ENCODE measurements at regions not wholly inside any gene's neighbourhood (a gene's known extent, or its start where the extent isn't known, plus 50 kb on each side); places are given as distances from the start of the nearest gene placed in this dataset.
"Not testable (repeated sequence)": the region's sequence is repeated elsewhere in the genome, so short reads cannot be mapped to it uniquely, and the experiment has no call there.

- no peak for DNase-seq
Observed at GRCh38 chr1:4175566-4176405, 275.7 kb upstream of the C1orf174 start.

DNA sequence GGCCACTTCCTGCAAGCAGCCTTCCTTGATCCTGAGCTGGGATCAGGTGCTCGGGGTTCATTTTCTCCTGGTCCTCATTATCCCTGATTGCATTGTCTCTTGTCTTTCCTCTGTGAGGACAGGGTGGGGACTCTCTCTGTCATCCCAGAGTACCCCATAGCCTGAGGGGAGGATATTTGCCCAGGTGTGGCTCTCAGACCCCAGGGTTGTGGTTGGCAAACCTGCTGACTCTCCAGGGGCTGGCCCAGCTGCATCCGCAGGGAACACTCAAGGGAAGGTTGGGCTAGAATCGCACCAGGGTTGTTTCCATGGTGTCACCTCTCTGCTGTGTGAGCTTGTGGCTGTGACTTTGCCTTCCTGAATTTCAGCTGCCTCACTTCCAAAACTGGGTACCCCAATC is 276.8 kb upstream of the C1orf174 start:
- DNase-seq = no peak

DNA sequence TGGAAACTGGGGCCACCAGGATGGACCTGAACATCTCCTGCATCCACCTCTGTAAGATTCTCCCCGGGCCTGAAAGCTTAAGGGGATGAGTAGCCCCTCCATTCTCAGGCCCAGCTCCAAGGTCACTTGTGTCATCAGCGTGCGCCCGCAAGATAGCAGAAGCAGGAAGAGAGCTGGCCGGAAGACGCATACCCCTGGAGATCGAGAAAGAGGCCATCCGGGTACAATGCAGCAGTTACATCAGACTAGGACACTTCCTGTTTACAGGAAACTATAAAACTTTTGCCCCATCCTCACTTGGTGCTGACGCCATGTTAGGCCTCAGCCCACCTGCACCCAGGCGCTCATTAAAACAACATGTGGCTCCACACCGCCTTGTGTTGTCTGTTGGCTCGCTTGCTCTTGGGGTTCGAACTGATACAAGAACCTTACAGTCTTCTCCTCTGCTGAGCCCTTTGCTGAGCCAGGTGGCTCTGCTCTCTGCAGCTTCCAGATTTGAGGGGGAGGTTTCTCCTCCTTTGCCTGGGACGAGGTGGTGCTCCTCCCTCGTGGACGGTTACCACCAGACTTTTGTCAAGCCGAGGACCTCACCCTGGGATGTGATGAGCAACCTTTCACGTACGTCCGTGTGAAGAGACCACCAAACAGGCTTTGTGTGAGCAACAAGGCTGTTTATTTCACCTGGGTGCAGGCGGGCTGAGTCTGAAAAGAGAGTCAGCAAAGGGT is 277.5 kb upstream of the C1orf174 start:
- no peak for DNase-seq

GRCh38 chr1:4178501-4179113 is 278.5 kb upstream of the C1orf174 start:
- DNase-seq = no peak

- DNase-seq = no peak
Observed at GRCh38 chr1:4179914-4180735, 280.1 kb upstream of the C1orf174 start.

- DNase-seq = not testable (repeated sequence)
Observed at GRCh38 chr1:4186486-4186885, 286.4 kb upstream of the C1orf174 start.

DNA sequence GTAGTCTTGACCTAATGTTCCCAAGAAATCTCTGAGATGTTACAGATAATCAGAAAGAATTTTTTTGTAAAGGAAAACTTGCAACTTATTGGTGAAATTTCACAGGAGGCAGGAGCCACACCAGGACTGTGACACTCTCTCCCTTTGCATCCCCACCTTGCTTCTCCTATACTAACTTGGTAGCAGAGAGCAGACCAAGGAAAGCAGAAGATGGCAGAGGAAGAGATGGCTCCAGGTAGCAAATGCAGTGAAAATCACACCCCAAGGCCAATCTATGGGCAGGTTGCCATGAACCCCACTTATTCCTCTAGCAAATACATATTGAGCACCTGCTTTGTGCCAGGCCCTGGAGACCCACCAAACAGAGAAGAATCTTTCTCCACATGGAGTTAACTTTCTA is 303.4 kb upstream of the C1orf174 start:
- DNase-seq = no peak

DNA sequence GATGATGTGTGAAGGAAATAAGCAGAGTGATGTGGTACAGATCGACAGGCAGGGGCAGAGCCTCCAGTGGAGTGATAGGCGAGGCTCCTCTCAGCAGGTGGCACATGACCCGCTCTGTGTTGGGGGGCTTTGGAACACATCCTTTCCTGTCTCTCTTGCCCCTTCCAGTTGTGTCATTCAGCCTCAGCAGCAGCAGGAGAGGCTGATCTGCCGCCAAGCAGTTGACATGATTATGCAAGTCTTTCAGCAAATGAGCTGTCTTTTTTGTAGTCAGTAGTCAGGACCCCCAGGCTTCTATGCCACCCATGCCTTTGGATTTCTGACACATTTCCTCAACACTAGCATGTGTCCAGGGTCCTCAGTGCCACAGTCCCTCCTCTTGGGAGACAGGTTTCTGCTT is 307.1 kb upstream of the C1orf174 start:
- DNase-seq = no peak

DNA sequence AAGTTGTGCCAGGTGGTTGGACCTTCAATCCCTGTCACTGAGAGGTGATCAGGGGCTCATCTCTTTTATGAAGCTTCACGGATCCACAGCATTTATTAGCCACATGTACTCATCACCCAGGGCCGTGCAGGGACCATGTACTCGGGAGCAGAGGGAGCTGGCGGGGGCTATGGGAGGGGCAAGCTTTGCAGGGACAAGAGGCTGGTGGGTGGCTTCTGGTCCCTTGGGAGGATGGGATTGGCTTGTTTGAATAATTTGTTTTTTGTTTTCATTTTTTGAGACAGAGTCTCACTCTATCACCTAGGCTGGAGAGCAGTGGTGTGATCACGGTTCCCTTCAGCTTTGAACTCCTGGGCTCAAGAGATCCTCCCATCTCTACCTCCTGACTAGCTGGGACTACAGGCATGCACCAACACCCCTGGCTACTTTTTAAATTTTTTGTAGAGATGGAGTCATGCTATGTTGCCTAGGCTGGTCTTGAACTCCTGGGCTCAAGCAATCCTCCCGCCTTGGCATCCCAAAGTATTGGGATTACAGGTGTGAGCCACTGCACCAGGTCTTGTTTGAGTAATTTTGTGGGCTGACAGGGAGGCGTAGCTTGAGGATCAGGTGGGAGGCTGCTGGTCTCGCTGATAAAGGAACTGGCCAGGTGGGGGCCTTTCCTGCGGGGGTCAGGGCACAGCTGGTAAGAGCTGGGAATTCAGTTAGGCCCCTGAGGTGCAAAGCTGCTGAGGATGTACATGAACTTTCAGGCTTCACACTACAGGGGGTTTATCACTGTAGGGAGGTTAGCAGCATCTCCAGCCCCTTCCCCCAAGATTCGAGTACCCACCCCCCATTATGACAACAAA is 308.0 kb upstream of the C1orf174 start:
- DNase-seq = no peak

DNA sequence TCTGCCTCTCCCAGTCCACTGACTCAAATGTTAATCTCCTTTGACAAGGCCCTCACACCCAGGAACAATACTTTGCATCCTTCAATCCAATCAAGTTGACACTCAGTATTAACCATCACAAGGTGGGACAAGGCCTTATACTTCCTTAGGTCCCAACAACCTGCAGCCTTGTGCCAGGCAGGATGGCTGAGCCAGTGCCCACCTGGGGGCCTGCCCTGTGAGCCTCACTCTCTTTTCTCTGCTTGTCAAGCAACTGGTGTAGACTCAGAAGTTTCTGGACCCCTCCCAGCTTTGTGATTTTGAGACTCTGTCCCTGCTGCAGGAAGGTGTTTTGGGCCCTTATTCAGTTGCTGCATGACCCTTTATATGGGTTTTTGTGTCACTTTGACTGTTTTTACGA is 310.0 kb upstream of the C1orf174 start:
- DNase-seq = no peak

DNA sequence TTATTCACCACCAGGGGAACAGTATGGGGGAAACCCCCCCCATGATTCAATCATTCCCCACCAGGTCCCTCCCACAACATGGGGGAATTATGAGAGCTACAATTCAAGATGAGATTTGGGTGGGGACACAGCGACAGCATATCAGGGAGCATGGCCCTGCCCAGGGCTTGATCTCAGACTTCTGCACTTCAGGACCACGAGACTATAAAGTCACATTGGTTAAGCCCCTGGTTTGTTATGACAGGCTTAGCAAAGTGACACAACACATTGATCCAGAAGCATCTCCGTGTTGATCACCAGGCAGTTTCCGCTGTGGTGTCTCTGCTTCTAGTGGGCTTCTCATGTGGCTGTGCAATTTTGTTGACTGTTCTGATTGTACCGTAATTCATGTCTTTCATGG is 312.7 kb upstream of the C1orf174 start:
- no peak for DNase-seq

DNA sequence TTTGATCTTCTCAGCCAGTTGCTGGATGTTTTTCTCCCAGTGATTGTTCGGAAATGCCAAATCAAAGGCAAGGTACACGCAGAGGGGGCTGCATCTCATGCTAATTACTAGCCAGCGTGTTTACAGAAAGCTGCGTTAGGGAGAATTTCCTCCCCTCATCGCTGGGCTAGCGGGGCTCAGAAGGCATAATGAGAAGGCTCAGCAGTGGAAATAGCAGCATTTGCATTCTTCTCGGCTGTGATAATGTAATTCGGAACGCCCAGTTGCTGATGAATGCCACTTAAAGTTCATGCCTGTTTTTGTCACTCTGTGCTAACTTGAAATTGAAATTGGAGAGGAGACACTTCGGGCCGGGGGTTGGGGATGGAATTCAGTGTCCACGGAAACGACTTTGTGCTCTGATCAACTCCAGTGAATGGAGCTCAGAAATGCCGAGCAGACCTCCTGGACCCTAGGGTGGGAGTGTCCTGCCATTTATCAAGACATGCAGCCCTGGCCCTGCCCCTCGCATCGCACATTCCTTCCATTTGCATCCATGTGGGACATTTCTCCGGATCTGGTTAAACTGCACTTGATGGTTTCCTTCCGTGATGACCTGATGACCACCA is 313.4 kb upstream of the C1orf174 start:
- DNase-seq = no peak

DNA sequence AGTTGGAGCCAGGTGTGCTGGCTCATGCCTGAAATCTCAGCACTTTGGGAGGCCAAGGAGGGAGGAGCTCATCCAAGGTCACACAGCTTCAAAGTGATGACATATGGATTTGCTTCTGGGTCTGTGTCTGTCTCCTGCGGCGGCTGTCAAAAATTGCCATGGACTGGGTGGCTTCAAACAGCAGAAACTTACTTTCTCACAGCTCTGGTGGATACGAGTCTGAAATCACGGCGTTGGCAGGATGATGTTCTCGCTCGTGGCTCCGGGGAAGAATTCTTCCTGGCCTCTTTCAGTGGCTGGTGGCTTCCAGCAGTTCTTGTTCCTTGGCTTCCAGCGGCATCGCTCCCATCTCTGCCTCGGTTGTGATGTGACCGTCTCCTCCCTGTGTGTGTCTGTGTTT is 314.8 kb upstream of the C1orf174 start:
- no peak for DNase-seq

GRCh38 chr1:4215391-4215790 is 315.3 kb upstream of the C1orf174 start:
- DNase-seq = no peak

GRCh38 chr1:4216231-4216630 is 316.2 kb upstream of the C1orf174 start:
- no peak for DNase-seq

DNA sequence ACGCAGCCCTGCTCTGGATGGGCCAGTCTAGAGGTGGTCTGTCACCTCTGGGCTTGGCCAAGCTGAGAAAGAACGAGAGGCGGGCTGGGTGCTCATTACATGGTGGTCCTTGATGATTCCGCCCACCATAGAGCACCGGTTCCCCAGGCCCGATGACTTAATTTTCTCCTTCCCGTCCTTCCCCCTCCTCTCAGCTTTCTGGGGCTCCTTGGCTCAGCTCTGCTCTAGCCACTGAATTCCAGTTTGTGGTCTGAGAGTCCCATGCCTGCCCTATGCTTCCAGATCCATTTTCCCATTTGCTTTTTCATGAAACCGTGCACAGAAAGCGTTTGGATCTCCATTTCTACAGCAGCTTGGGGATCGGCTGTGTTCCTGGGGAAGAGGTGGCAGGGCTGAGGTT is 318.5 kb upstream of the C1orf174 start:
- no peak for DNase-seq

DNA sequence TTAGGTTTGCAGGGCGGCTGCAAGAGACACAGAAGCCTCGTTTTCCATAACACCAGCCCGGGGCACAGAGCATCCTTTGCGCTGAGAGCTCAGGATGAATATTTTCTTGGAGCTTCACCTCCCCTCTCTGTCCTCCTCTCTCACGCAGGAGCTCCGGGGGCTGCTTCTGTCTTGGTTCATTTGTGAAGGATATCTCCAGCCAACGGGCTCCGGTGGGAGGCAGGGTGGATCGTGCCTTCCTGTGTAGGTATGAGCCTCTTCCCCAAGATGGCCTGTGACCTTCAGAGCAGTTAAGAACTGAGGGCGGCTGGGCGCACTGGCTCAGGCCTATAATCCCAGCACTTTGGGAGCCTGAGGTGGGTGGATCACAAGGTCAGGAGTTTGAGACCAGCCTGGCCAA is 319.0 kb upstream of the C1orf174 start:
- no peak for DNase-seq

GRCh38 chr1:4219826-4220225 is 319.8 kb upstream of the C1orf174 start:
- DNase-seq = no peak

GRCh38 chr1:4220362-4220761 is 320.3 kb upstream of the C1orf174 start:
- no peak for DNase-seq

DNA sequence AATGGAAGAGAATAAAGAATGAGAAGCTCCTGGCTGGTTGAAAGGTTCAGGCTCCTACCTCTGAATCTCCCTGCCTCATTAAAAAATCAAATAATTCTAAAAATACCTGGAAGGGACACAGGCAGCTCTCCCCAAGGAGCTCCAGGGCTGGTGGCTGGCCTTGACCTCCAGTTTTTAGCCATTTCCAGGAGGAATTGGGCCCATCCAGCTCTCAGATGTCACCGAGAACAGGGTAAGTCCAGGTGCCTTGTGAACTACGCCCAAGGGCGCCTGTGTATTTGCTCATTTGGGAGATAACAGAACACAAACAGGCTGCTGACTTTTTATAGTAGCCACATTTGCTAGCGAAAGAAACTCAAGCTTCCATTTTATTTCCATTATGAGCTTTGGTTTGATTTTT is 321.0 kb upstream of the C1orf174 start:
- DNase-seq = no peak

DNA sequence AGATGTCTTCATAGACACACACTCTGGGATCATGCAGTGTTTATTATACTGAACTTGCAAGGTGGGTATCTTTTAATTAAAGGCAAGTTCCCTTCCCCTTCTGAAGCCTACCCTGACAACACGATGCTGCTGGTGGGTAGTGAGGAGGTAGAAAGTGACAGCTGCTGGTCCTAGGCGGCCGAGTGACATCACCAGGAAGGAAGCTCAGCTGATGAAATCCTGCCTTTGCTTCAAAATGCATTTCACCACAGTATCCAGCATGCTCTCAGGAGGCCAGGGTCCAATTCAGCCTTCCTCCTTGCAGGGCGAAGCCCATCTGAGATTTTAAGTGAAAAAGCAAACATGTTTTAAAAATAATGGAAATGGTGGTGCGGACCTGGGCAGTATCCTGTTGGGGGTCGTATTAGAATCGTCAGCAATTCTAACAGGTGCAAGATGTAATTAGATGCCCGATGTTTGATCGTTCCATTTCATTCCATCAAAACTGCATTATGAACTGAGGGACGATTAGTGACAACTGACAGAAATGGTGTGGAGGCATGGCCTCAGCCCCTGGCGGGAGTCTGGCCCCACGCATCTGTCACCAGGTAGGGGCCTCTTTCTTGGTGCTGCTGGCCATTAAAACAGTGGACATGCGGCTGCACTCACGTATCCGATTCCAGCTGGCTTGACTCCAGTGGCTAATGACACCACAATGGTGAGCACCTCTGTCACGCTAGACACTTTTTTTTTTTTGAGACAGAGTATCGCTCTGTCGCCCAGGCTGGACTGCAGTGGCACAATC is 324.8 kb upstream of the C1orf174 start:
- DNase-seq = no peak

All from activated naive CD4-positive, alpha-beta T cell treated with Interleukin-2 at 50 U/mL for 16 hours (primary cell).